GM13976 (cell line): ENCODE measurements at regions not wholly inside any gene's neighbourhood (a gene's known extent, or its start where the extent isn't known, plus 50 kb on each side); places are given as distances from the start of the nearest gene placed in this dataset.

Experiments
- DNase-seq: peaks from one replicate; pipeline ENCODE4 v3.0.0; 2012; ENCODE audit warnings: low spot score
- in situ Hi-C: fragments of 300-500 bp; cut with MboI; formaldehyde crosslinking; loops from one replicate; pipeline ENCODE4 v1.12.0; 2022; ENCODE audit warnings: low sequenced_read_pairs, mixed read lengths, inconsistent platforms; ENCODE audit not compliant: unreplicated experiment
- TF ChIP-seq, protein P1 (sequence below): IDR thresholded peaks from 2 replicates; pipeline ENCODE4 v1.5.1; 2012; ENCODE audit warnings: borderline replicate concordance, mild to moderate bottlenecking; ENCODE audit not compliant: insufficient read depth; ENCODE audit errors: extremely low read depth, missing control alignments, control extremely low read depth

DNA sequence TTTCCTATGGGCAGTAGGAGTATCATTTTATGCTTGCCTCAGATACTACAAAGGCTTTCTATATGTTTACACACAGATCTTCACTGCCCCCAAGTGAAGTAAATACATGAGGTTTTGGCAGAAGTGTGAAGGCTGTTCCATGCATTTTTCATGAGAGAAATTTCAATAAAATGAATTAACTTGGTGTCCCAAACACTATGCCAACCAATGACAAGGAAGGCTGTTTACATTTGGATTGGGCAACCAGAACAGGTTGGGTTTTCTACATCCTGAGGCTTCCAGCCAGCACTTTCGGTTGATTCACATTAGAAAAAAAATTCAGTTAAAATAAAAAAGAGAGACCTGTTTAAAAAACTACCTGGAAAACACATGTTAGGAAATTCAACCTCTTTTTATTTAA, 625.4 kb downstream of the KCNJ2 start:
- in situ Hi-C loops: no loop called here
- TF ChIP-seq, protein P1, sequence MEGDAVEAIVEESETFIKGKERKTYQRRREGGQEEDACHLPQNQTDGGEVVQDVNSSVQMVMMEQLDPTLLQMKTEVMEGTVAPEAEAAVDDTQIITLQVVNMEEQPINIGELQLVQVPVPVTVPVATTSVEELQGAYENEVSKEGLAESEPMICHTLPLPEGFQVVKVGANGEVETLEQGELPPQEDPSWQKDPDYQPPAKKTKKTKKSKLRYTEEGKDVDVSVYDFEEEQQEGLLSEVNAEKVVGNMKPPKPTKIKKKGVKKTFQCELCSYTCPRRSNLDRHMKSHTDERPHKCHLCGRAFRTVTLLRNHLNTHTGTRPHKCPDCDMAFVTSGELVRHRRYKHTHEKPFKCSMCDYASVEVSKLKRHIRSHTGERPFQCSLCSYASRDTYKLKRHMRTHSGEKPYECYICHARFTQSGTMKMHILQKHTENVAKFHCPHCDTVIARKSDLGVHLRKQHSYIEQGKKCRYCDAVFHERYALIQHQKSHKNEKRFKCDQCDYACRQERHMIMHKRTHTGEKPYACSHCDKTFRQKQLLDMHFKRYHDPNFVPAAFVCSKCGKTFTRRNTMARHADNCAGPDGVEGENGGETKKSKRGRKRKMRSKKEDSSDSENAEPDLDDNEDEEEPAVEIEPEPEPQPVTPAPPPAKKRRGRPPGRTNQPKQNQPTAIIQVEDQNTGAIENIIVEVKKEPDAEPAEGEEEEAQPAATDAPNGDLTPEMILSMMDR: no peak
- DNase-seq: no peak

DNA sequence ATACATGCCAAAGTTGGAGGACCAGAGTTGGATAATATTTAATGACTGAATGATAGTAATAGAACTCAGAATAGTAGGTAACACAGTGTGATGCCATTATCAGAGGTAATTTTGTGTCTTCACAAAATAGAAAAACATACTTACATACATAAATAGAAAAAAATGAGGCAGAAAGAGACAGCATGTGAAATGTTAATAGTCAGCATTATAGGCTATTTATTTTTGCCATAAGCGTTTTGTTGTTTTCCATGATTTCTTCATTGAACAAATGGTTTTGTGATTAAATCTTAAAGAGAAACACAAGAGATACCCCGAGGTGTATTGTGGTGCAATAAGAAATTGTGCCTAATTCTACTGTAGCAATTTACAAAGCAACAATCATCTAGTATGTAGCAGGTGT, 626.3 kb downstream of the KCNJ2 start:
- DNase-seq: no peak
- in situ Hi-C loops: no loop called here
- TF ChIP-seq, protein P1: no peak

DNA sequence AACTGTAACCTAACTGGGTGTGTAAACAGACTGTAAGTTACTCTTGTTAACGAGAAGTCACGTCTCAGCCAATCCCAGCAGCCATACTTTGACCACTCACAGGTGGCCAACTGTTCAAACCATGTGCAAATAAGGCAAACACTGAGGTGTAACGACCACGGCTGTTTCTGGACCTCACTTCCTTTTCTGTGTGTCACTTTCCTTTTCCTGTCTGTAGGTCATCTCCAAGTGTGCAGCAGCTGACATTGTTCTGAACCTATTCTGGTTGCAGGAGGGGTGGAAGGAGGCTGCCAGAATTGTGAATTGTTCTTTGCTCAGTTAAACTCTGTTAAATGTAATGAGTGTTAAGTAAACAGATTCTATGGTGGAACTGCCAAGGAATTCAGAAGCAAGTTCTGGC, 627.4 kb downstream of the KCNJ2 start:
- DNase-seq: no peak
- TF ChIP-seq, protein P1: no peak
- in situ Hi-C loops: no loop called here

- DNase-seq: no peak
- TF ChIP-seq, protein P1: no peak
- in situ Hi-C loops: no loop called here
Observed at GRCh38 chr17:70797166-70797565, 627.8 kb downstream of the KCNJ2 start.

DNA sequence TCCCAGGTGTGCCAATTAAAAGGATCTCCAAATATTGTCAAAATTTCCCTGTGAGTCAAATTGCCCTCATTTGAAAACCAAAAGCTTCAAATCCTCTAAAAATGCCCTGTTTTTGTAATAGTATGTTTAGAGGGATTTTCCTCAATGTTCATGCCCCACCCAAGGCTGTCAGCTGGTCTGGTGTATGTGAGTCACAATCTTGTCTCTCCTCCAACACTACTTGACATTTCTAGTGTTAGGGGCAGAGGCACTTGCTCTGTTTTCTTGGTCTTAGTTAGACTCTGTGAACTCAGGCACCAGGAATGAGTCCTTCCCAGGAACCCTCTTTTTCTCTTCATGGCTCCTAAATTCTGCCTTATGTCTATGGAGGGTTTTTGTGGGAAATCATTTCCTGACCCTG, 634.8 kb downstream of the KCNJ2 start:
- TF ChIP-seq, protein P1: no peak
- DNase-seq: no peak
- in situ Hi-C loops: no loop called here

DNA sequence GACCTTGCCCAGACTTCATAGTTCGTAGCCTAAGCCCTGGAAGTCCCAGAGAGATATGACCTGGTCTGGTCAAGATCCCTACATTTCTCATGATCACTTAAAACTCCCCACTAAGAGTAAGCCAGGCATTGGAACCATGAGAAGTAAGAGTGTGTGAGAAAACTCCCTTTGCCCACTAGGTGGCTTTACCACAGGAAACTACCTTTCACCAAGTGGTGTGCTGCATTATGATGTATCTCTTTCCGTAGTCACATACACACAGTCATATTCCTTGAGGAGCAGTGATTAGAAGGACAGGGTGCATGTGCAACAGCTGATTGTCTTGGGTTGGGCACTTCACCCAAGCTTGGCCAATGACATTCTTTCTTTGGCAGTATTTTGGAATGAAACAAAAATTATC, 639.3 kb downstream of the KCNJ2 start:
- DNase-seq: no peak
- TF ChIP-seq, protein P1: no peak
- in situ Hi-C loops: no loop called here

- TF ChIP-seq, protein P1: no peak
- in situ Hi-C loops: no loop called here
- DNase-seq: no peak
Observed at GRCh38 chr17:70810609-70811008, 641.3 kb downstream of the KCNJ2 start.
